Stimulated activated CD4-positive, alpha-beta T cell treated with anti-CD3 and anti-CD28 coated beads, Interleukin-12 subunit alpha, Interleukin-12 subunit beta, amount 100 ng/mL, for 4 hours (primary cell): ENCODE measurements at regions not wholly inside any gene's neighbourhood (a gene's known extent, or its start where the extent isn't known, plus 50 kb on each side); places are given as distances from the start of the nearest gene placed in this dataset.

Experiments
- DNase-seq: peaks from one replicate; pipeline ENCODE4 v3.0.0-alpha.2; 2020

DNA sequence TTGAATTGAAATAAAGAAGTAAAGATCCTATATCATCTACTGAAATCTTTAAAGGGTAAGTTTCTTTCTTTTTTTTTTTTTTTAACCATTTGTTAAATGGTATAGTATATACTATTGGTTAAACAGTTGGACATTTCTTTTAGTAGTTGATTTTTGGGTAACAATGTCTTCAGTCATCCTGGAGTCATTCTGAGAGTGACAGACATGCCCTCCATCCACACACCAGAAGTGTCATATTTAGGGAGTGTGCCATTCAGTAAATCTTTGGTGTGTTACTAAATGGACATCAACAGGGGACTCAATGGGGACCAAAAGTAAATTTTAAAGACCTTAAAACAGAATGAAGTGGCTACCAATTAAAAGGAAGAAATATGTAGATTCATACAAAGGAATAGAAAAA lies 50.8 kb upstream of the SLC39A10 start:
- no peak for DNase-seq

DNA sequence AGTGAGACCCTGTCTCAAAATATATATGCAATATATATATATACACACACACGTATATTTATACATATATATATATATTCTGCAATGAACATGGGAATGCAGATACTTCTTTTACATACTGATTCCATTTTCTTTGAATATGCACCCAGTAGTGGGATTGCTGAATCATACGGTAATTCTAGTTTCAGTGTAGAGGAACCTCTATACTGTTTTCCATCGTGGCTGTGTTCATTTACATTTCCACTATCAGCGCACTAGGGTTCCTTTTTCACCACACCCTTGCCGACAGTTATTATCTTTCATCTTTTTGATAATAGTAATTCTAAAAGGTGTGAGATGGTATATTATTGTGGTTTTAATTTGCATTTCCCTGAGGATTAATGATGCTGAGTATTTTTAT lies 52.3 kb upstream of the SLC39A10 start:
- DNase-seq = no peak

DNA sequence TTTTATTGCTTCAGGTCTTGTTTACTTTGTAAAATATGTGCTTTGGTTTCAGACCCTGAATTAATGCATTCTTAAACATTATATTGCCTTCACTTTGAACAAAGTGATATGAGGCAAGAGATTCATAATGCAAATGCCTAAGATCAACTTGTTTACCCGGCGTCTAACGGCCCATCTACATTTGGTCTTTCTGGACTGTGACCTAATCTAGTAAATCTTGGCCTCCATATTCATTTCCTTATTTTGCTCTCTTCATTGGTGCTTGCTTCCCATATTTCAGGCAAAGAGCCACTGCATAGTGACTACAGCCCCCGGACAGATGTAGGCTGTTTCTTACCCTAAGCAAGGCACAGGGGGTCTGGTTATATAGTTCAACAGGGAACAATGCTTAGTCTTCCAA lies 53.0 kb upstream of the SLC39A10 start:
- no peak for DNase-seq

DNA sequence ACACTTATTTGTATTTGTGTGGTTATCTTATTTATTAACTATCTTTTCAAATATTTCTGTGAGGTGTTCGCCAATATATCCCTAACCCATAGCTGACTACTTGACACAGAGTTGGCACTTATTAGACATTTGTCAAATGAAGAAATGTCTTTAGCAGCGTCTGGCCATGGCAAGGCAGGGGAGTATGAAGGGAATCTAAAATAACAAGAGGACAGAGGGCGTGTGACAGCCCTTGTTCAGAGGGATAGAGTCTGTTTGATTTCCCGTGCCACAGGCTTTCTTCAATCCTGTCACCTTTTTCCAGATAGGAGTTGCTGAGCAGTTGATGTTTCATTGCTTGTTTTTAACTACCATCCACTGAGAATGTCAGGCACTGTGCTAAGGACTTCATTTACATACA lies 53.6 kb upstream of the SLC39A10 start:
- DNase-seq = no peak

DNA sequence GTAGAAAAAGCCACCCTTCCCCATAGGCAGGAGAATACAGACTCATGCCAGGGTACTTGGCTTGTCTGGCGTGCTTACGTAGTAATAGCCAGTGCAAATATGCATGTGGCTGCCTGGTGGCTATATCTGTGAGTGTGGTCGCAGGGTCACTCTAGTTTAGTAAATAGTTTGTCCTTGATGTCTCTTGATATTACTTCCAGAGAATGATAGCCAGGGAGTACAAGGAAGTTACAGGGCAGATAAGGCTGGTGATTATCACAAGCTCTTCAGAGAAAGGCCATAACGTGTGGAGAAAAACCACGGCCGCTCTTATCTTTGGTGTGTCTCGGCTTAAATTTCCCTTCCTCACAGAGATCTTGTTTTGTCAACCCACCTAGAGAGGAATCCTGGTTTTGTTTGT lies 54.3 kb upstream of the SLC39A10 start:
- no peak for DNase-seq

DNA sequence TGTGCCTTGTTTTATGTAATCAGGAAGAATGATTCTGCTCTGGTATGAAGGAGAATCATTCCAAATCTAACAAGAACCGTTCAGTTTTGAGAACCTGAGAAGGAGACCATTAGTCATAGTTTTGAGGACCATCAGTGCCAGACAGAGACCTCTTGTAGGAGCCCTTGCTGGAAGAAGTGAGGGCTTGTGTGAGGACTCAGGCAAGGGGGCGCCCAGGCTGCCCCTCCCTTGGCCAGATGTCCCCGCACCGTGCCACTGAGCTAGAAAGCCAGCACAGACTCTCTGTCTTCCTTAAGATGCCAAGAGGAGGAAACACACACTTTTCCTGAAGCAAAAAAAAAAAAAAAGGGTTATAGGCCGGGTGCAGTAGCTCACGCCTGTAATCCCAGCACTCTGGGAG lies 55.7 kb upstream of the SLC39A10 start:
- DNase-seq = no peak

DNA sequence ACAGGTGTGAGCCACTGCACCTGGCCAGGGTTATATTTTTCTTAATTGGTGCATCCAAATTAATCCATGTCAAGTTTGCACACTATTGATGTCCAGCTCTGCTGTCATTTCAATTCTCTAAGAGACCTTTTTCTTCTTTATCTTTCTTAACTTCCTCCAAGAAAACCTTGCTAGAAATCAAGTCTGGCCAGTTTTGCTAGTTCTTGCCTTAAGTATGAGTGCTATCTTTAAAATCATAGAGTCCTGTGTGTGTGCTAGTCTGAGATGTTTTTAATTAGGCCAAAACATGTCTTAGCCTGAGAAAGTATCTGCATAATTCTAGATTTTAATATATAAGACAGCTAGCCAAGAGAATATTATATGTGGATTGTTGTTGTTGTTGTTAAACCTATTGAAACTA lies 56.2 kb upstream of the SLC39A10 start:
- no peak for DNase-seq

DNA sequence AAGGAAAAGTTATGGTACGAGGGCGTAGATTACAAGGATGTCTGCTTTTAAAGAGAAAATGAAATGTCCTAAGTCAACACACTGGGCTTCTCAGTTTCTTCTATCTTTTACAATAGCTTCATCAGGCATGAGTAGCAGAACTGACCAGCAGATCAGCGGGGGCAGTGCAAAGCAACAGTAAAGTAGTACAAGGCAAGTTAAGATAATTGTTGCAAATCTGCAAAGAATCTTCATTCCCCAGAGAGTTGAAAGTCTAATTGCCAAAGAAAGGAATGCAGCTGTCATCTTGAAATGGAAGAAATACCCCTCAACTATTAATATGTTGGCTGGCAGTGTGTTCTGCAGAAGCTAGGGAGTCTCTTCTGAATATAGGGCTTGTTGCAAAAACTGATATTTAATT lies 60.2 kb upstream of the SLC39A10 start:
- DNase-seq = no peak

DNA sequence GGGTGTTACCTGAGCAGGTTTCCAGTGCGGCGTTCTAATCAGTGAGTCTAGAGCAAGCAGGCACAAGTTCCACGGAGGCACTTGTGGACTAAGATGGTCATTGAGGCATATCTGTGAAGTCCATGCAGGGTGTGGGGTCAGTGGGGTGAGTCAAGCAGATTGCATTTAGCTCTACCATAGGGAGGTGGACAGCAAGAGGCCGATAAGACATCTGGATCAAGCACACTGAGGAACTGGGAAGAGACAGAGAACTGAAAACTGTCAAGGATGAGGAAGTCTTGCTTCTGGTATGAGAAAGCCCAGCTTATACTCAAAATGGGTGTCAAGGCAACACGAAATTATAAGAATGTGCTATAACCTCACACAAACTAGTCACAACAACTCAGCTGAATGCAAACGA lies 61.2 kb upstream of the SLC39A10 start:
- no peak for DNase-seq

DNA sequence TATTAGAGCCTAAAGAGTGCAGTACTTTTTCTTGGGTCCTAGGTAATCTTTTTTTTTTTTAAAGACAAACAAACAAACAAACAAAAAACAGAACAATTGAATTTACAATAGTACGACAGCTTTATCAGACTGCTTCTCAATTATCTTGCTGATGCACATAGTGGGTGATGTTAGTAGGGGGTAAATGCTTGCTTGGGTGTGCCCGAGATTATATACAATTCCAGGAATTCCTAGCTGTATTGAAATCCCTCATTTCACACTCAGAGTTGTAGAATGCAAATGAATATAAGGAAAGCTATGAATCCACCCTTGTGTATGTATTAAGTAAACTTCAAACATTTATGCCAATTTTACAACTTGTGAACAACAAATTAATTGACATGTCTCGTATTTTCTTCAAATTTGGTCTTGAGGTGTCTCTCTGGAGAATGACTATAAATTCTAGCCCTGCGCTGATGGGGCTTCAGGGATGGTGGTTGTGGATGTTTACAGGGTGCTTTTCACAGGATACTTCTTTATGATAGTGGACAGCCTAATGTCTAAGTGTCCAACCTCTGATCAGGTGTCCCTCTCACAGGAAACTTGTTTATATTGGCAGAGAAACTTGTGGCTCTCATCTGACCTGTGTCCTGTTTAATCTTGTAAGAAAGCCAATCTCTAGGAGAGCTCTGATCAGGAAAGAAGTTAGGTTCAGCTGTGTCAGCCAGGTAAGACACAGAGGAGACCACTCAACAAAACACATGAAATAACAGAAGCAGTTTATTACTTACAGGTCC lies 61.9 kb upstream of the SLC39A10 start:
- no peak for DNase-seq

DNA sequence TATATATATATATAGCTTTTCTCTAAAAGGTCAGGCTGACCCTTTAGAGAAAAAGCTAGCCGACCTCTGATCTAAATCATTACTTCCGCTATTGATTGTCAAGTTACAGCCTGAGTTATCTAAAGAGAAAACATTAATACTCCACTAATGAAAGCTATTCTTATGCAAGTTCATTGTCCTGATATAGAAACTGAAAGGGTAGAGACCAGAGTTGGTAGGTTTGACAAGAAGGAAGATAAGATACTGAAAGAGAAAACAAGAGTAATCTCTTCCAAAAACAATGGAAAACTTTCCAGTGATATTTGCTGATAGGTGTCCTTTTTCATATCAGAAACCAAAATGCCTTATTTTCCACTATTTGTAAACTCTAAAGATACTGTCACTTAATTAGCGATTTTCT lies 62.8 kb upstream of the SLC39A10 start:
- DNase-seq = no peak

DNA sequence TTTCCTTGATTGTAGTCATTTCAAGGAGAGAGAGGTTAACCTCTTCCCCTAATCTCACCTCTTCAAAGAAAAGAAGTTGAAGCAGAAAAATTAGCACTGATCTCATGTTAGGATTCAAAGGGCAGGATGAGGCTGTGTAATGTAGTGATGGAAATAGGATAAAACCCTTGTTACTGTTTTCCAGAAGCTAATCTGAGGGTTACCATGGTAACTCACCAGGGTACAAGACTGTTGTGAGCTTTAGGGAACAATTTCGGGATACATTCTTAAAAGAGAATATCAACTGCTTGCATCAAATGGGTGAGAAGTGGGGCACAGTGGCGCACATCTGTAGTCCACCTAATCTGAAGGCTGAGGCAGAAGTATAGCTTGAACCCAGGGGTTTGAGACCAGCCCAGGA lies 64.9 kb upstream of the SLC39A10 start:
- no peak for DNase-seq

DNA sequence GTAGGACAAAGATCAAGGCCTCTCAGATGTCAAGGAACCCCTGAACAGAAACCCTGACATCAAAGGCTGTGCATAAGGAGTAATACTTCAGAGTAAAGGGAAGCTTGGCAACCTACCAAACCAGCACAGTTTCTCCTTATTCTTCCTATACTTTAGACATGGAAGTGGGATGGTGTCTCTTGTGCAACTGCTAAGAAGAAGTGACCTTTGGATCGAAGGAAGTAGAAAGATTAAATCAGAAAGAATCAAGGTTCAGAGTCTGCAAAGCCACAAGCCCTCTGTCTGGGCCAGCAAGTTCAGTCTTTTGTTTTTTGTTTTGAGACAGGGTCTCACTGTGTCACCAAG lies 66.2 kb upstream of the SLC39A10 start:
- no peak for DNase-seq

DNA sequence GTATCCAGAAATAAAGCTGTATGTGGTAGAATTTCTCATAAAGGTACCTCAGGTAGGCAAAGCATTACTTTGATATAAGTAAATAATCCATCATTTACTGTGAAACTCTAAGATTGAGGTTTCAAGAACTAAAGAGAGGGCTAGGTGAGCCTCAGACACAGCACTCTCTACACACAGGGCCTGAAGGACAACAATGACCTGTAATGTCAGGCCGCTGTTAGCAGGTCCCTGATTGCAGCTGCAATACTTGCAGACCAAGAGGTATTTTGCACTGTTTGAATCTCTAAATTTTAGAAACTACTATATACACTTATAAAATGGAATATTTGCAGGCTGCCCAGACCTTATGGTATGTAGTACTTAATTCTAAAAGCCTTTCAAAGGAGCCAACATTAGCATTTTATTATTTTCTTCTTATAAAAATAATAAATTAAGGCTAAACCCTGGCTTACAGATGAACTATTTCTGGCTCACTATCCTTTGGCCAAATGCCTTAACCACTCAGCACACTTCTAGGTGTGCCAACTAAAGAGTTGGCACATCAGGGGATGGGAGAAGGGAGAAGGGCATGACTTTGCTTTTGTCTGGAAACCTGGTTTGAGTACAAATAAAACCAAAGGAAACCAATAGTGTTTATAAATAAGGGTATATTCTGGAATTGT lies 66.7 kb upstream of the SLC39A10 start:
- no peak for DNase-seq

DNA sequence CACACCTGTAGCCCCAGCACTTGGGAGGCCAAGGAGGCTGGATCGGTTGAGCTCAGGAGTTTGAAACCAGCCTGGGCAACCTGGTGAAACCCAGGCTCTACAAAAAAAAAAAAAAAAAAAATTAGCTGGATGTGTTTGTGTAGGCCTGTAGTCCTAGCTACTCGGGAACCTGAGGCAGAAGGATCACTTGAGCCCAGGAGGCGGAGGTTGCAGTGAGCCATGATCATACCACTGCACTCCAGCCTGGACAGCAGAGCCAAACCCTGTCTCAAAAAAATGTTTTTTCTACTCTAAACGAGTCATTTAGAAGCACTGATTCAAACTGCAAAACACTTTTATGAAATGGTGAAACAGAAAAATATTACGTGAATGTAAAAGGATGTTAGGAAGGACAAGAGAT lies 69.1 kb upstream of the SLC39A10 start:
- no peak for DNase-seq

DNA sequence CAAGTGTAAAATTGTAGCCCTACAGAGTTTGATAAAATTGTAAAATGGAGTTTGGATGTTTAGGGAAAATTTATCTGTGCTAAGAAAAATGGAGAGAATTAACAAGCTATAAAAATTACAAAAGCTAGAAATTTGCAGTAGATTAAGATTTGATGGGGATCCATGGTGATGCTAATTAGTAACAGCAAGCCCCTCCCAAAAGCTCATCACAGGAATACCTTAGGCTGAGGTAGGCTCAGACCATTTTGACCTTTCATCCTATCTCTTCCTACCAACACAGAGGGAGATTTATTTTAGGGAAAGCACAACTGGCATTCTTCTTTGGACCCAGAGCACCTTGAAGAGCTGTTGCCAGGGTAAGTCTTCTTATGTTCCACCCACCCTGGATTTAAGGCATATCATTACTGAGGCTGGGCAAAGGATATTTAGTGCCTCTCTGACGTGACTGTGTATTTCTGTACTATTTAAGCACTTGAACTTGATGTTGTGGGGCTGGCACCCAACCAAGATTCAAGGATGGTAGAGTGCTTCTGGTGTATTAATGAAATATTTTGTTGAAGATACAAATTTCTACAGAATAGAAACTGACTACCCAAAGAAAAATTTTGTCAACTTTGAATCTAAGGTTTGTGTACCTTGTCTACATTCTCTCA lies 70.8 kb upstream of the SLC39A10 start:
- no peak for DNase-seq

DNA sequence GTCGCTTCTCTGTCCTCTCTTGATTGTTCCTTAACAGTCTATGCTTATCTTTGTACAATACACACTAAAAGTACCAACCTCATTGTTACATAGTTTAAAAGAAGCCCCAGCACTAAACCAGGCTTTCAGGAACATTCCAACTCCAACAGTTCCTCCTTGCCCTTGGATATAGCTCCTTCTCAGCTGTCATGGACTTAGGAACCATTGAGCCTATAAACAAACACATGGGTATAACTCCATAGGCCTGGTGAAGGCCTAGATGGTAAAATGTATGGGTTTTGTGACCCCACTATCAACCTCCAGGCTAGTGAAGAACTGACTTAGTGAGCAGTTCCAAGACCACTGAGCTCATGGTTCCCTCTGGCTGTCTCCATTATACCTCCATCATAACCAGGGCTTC lies 74.8 kb upstream of the SLC39A10 start:
- no peak for DNase-seq

DNA sequence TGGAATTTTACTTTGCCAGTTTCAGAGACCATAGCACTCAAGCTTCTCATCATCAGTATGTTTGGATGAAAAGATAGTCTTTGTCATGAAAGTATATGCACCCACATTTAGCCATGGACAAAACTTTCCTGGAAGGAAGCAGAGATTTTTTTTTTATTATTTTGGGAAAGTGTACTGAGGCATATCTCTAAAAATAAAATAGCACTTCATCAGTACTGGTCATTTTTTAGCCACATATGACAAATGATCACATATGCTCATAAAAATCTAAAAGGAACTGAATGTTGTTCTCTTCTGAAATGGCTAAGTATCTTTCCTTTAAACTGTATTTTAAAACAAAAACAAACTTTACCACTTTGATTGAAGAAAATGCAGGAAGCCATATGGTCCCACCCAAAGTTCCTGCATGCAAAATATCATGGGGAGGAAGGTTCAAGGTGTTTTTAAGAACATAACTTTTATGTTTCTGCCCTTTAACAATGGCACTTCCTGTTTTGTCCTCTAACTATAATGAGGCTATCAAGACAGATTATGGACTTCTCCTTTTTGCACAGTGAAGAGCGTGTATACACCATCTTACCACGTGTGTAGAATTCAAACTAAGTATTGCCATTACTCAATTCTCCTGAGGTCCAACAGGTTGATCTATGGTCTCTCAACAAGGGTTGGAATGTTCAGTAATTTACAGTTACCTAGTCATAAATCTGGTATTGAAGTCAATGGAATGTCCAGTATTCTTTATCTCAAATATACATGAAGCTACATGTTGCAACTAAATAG lies 77.1 kb upstream of the SLC39A10 start:
- DNase-seq = no peak

DNA sequence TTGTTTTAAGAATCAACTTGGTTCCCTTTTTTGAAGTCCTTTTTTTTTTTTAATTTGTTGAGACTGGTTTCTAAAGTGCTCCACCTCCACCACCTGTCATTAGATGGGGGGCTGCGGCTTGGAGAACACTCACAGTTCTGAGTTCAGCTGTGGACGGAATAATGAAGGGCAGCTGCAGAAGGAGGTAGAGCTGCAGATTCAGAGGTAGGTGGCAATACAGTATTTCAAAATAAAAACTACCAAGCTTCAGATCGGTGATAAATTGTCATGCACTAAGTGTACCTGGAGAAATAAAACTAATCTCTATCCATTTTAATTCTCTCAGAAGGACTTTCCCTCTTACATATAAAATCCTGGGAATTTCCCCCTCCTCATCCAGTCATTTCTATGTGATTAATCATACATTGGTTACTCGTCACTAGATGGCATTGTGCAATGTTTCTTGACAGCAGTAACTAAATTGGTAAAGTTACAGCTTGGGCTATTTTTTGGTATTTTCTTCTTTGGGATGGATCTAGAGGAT lies 81.1 kb upstream of the SLC39A10 start:
- no peak for DNase-seq

DNA sequence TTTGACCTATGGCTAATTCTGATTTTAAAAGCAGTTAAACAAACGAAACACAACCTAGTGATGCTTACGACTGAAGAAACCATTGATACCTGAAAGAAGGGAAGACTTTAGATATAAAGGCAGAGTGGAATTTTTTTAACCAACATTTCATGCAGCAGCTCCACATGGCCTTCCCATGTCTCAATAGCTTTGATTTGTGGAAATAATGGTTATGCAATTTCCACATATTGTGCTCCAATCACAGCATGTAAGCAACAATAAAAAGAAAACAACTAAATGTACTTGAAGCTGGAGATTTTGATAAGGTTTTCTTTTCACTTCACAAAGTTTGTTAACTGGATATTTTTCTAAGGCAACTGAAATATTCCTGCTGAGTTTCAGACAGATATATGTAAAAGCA lies 82.0 kb upstream of the SLC39A10 start:
- DNase-seq = no peak

DNA sequence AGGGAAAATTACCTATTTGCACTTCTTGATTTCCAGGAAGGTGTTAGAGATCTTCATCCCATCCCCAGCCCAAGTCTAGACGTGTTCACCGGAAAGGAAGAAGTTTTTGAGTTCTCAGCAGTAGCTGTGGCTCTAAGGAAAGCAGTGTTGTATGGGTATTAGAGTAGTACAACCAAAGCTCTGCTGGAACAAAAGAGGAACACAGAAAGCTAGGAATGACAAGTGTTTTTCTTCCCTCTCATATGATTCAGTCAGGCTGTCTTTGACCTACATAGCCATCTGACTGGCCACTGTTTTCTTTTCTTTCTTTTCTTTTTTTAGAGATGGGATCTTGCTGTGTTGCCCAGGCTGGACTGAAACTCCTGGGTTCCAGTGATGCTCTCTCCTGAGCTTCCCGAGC lies 82.7 kb upstream of the SLC39A10 start:
- DNase-seq = no peak

DNA sequence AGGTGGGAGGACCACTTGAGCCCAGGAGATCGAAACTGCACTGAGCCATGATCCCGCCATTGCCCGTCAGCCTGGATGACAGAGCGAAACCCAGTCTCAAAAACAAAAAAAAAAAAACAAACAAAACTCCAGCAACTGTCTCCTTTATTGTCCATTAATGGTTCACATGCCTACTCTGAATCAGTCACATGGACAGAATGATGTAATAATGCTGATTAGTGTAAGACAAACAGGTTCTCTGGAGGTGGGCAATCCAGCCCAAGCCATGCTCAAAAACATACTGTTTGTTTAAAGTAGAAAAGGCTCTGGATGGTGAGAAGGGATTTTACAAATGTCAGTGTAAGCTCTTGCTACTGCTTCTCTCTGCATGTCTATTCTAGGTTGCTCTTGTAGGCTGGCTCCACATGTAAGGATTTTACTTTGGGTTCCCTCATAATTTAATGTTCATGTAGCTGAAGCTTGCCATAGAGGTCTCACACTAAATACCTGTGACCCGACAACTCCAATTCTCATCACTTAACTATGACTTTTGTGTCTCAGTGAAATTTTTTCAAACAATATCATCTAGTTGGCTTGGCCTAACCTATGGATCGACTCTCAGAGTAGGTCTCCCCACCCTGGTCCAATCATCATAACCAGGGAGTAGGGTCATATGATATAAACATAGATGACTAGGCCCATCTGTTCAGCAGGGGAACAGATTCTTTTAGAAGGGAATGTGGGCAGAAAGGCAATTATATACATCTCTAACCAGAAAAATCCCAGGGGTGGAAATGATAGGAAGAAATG lies 83.9 kb upstream of the SLC39A10 start:
- no peak for DNase-seq

DNA sequence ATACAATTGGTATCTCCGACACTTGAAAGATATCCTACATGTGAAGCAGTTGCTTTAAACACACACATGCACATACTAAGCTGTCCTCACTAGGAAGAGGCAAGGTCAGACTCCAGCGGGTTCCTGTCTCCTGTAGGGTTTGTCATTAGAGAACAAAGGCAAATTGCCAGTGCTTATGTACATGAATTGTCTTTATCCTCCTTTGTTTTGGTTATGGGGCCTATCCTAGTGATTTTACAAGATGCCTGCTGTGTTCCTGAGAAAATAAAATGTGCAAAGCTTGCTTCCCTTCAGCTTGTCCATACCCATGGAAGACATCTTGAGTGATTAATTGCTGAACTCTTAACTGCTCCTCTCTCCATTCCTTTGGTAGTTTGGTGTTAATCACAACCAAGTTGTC lies 86.7 kb upstream of the SLC39A10 start:
- no peak for DNase-seq
